SK-MEL-5 (cell line): ENCODE measurements at regions not wholly inside any gene's neighbourhood (a gene's known extent, or its start where the extent isn't known, plus 50 kb on each side); places are given as distances from the start of the nearest gene placed in this dataset.
A peak's percentile ranks its signal among the peaks of the same experiment; 100 is the strongest.

Experiments
- DNase-seq: peaks from one replicate; pipeline ENCODE4 v3.0.0-alpha.2; 2016; ENCODE audit warnings: low read depth, low spot score
- in situ Hi-C: cut with HindIII; loops from 2 replicates; pipeline ENCODE4 v1.10.0; 2016; ENCODE audit warnings: low sequenced_read_pairs, high pct_unique_total_duplicates, low pct_unique_long_range_greater_than_20kb

DNA sequence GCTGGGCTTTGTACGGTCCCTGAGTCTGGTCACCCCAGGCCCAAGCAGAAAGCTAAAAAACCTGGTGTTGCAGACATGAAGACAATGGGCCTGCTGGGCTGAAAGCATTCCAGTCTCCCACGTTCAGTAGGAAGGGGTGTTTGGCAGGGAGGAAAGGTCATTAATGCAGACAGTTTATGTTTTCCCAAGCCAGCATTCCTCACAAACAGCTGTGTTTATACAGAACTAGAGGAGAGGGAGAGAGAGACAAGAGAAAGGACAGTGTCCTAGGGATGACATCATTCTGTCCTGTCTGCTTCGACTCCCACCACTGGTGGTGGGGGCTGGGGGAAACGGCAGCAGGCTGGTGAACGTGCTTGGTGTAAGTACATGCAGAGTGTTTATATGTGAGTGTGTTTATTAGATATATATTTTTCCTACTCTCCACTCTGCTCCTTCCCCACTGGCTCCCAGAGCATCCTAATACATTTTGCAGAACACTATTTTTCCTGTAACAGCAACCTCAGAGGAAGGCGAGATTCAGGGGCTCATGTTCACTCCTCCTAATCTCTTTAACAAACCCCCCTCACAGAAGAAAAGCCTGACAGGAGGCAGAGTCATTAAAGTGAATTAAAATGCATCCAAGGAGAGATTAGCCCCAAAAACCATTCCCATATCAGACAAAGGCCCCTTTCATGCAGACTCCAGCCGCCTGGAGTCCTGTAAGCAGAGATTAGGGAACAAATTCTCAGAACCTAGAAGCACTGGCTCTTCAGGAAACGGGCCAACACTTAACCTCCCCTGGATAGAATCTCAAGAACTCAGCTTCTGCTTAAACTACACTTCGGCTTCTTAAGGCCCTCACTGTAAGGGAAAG lies 380.4 kb downstream of the TNS1 start:
- in situ Hi-C loops = no loop called here
- DNase-seq = peak; percentile 23

DNA sequence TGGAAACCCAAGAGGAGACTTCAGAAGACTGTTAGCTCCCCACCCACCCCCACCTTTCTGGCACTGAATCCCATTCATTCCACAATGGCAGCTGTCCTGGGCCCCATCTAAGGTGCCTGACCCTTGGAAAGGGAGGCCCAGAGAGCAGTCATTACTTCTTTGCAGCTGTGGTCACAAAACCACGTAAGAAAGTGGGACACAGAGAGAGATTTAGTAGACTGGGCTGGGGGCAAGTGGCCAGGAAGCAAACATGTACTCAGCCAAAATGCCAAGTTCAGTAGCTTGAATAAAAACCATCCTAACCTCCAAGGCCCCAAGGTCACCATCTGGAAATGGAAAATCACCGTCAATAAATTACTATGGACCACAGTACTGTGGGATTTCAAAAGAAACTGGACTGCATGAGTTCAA lies 381.4 kb downstream of the TNS1 start:
- in situ Hi-C loops = no loop called here
- no peak for DNase-seq

DNA sequence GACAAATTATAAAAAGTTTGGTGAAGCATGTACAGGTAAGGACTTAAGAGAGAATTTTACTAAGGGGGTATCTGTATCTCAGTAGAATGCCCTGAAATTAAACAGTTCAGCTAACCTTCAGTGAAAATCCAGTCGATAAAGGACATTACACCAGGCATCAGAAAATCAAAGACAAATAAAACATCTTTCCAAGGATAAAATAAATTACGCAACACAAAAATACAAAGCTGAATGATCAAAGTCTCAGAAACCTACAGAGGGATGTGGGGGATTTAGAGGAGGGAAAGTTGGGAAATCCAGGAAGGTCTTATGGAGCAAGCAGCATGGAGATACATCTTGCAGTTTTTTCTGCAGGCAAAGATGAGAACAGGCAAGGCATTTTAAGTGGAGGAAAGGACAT lies 384.1 kb downstream of the TNS1 start:
- in situ Hi-C loops = no loop called here
- no peak for DNase-seq

DNA sequence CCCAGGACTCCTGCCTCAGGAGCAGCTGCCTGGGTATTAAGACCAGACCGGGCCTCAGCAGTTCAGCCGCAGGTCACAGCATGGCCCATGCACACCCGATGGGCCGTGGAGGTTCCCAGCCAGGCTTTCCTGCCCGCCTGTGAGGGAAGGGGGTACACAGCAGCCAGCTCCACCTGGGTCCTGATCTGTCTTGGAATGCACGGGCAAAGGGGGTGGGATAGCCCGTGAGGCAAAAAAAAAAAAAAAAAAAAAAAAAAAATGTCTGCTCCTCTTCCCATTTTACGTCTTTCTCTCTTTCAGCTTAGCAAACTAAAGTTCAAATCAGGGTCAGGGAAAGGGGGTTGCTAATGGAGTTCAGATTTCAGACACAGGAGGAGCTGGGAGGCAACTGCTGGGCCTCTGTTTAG lies 385.2 kb downstream of the TNS1 start:
- in situ Hi-C loops = no loop called here
- no peak for DNase-seq

DNA sequence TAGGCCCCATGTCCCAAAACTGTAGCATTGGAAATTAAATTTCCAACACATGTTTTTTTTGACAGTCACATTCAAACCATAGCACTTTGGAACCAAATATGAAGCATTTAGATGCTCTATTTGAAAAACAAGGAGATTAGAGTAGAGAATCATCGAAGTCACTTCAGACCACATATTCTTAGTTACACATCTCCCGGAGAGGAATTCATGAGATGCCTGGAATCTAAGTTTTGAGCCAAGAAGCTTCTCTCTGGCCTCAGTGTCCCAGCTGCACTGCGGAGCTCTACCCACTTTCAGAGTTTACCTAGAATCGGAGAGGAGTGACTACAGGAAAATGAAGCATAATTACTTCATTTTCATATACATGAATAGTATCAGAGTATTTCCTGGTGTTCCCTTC lies 385.9 kb downstream of the TNS1 start:
- DNase-seq = no peak
- in situ Hi-C loops = no loop called here

DNA sequence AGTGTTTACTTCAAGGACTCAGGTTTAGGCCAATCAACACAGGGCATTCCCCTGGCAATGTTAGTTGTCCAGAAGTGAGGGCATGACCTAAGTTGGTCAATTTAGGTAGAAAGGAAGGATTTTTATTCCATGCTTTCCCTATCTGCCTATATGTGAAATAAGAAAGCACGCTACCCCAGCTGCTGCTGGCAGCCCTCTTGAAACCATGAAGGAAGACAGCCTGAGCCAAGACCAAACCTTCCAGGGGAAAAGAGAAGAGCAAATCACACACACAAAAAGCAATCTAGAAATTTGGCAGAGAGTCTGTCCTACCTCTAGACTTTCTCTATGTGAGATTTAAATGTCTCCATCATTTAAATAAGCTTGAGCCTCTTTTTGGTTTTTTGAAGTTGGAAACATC lies 387.6 kb downstream of the TNS1 start:
- in situ Hi-C loops = no loop called here
- DNase-seq = no peak

DNA sequence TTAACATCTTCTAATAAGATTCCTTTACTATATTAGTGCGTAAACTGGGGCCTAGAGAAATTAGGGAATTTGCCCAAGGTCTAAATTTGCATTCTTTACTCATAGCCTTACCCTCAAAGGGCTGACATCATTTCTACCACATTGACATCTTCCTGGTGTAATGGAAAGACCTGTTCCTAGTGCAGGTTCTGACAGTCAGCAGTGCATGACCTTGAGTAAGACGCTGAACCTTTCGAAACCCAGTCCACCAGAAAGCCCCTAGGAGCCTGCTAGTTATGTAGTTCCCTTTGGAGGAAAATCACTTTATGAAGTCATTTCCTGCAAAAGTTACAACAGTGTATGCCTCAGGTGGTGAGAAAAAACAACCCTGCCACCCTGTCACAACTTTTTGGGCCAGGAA lies 388.3 kb downstream of the TNS1 start:
- in situ Hi-C loops = no loop called here
- DNase-seq = no peak

DNA sequence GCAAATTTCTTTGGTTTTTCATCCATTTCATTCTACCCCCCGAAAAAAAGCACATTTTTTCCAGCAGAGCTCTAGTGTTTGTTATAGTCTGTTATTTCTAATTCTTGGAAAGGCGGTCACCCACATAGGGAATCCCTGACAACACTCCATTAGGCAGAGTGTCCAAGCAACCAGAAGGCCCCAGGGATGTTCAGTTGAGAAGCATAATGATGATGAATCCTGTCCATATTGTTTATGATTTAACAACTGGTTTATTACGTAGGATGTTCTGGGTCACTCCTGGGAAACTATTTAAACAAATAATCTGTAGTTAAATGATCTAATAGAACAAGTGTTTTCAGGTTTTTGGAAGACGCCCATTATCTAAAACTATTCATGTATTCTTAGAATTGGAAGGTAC lies 388.7 kb downstream of the TNS1 start:
- in situ Hi-C loops = no loop called here
- DNase-seq = no peak

DNA sequence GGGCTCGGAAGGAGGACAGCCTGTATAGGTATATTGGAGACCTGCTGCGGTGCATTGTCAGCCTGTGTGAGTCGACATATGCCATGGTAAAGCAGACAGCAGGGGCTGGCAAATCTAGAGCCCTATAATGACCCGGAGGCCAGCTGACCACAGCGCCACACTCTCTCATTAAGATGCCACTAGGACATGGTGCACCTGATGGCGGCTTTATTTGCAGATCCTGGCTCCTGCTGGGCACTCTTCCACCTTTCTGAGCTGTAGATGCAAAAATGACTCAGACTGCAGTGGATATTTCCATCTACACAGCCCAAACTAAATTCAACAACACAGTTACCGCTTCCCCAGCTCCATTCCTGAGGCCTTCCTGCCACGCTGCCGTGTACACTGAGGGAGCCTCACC lies 389.9 kb downstream of the TNS1 start:
- in situ Hi-C loops = no loop called here
- no peak for DNase-seq

DNA sequence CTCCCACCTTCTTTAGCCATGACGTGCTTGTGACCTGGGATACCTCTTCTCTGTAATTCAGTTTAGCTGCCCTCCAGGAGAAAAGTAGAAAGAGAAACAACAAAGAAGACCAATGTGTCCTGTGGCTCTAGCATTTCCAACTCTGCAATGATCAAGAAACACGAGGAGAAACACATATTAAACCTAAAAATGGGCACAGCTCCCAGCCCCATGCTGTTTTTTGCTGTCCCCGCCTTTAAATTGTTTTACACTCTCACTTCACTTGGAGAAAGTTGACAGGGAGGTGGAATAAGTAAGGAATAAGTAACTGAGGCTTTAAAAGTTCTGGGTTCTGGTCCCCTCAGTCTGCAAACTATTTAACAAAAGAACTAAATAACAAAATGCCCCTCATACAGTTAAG lies 390.6 kb downstream of the TNS1 start:
- no peak for DNase-seq
- in situ Hi-C loops = no loop called here

DNA sequence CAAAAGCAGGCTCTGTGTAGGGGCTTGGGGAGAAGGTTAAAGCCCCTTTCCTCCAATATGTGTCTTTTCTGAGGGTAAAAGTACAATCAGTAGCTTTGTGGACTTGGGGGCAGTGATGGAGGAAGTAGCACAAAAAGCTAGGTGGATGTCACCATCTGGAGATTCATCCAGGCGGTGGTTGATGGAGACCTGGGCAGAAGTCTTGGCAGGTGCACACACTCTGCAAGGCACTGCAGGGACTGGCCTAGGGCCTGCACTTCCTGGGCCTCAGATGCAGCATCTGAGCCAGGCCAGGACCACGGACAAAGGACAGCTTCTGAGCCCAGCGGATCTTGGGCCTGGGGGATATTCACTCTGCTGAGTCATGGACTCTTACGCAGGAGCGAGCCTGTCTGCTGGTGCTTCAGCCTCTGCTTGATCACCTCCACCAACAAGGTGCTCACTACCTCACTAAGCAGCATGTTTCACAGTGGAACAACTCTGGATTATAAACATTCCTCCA lies 391.1 kb downstream of the TNS1 start:
- in situ Hi-C loops = no loop called here

DNA sequence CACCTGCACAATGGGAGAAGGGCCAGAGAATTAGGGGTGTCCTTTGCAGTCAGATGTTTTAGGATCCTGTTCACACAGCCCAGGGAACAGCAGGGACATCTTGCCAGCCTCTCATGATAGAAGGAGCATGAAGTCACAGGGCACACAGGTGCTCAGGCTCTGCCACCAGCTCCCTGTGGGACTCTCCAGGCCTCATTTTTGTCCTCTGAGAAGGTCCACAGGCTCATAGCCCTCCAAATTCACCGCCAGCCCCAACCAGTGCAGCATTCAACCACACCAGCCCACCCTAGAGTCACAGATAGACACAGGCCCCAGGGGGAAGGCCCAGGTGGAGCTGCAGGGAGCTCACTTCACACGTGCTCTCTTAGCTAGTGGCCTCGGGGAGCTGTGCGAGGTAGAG lies 391.7 kb downstream of the TNS1 start:
- no peak for DNase-seq
- in situ Hi-C loops = no loop called here

More for the DNA sequence above, 391.1 kb downstream of the TNS1 start:
- no peak for DNase-seq

DNA sequence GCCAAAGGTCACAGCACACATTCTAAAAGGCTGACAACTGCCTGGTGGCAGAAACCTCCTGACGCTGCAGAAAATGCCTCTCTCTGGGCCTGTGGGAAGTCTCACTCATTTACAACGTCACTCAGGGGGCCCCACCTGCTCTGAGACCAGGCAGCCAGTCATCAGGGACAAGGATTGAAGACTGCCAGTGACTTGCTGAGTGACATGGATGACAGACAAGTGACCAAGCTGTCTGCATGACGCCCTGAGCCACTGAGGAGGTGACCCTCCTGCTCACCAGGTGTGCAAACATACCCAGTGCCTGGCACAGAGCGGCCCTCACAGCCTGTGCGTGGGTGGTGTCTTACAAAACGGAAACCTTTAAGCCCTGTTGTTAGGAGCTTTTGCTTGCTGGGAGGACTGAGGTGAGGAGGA lies 392.4 kb downstream of the TNS1 start:
- in situ Hi-C loops = no loop called here
- no peak for DNase-seq

DNA sequence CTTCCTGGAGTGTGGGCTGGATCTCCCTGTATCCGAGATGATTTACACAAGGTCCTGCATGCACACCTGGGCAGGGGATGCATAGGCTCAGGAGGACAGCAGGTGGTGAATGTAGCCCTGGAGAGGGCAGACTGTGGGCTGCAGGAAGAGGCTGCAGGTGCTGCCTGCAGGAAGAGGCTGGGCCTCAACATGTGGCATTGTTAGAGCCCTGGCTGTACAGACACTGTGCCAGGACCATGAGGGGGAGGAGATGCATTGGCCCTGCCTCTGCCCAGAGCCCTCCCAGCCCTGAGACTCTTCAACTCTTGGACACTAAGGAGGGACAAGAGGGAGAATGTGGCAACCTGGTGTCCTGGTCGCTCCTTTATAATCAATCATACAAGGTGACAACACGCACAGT lies 392.8 kb downstream of the TNS1 start:
- DNase-seq = no peak
- in situ Hi-C loops = no loop called here

DNA sequence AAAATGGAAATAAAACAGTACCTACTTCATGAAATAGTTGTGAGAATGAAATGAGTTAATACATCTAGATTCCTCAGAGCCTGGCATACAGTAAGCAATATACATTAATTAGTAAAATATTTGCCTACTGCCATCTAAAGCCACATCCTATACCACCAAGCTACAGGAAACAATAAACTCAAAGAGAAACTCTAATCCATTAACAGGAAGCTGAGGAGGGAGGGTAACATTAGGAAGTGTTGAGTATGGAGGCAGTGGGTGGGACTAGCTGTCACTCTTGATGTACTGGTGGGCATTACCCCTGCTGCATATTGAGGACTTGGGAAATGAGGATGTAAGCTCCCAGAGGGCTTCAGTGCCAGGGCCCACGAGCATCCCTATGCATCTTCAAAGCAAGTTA lies 396.5 kb downstream of the TNS1 start:
- in situ Hi-C loops = no loop called here
- no peak for DNase-seq

DNA sequence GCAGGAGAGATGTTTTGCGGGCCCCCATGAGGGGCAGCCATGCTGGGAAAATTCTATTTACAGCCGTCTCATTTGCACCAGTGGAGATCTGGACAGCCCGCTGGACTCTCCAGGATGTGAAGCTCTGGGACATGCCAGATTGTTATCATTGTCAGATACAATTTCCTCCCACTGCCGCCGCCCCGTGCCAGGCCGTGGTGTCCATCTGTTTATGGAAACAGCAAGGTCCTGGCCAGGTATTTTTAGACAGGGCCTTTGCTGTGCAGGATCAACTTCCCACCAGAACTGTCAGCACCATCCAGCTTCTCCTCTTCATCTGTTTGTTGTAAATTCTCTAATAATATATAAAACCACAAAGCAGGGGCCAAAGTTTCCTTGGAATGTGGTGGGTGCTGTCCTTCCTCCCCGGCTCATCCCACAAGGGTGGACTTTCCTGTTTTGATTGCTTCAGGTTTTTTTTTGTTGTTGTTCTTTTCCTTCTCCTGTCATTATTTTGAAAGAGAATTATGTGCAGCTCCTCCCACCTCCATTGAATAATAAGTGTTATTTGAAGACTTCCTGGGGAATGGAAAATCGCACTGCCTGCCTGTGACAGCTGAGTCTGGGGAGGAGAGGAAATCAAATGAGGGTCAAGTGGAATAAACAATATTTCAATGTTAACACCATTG lies 398.1 kb downstream of the TNS1 start:
- no peak for DNase-seq
- in situ Hi-C loops = no loop called here

DNA sequence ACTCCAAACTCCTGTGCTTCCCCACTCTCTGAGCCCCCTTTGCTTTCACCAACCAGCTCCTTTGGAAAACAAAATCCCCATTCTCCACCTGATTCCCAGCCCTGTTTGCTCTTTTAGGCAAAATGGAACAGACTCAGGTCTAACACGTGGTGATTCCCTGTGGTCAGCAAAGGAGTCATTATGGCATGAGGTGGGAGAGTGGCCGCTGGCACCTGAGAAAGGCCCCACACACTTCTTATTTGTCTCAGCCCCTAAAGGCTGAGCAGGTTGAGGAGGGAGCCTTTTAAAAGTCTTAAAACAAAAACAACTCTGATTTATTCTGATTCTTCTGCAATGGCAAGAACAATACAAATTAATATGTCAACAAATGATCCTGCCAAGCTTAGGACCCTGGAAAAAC lies 401.2 kb downstream of the TNS1 start:
- no peak for DNase-seq
- in situ Hi-C loops = no loop called here

DNA sequence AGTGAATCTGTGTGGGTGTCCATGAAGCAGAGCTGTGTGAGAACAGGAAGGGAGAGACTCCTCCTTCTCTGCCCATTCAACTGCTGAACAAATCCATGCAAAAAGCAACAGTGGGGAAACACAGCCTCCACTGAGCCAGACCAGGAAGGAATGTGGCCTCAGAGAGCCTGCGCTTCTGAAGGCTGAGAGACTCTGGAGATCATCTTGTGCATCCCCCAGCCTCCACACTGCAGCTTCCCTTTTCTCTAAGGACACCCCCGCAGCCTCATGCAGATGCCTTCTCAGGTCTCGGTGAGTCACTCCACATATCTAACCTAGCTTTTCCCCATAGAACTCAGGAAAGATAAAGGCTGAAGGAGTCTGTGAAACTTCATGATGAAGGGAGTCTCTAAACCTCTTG lies 402.9 kb downstream of the TNS1 start:
- no peak for DNase-seq
- in situ Hi-C loops = no loop called here

DNA sequence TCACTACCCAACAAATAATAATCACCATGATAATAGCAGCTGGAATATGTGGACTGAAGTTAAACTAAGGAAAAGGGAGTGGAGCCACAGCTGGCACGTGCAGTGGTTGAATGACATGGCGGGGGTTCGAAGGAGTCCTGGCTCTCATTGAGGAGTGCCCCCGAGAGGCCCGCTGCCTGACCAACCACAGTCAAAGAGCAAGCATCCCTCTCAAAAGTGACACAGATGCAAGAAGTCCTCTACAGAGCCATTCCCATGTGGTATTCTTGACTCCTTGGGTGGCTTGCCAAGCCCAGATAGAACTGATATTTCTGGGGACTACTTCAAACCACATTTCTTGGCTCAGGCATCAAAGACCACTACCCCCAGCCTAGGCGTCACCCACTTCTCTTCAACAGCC lies 405.1 kb downstream of the TNS1 start:
- in situ Hi-C loops = no loop called here

More for the DNA sequence above, 405.1 kb downstream of the TNS1 start:
- DNase-seq = no peak
